Activated gamma-delta T cell treated with Interleukin-2 at 50 U/mL for 16 hours (primary cell): ENCODE measurements at regions not wholly inside any gene's neighbourhood (a gene's known extent, or its start where the extent isn't known, plus 50 kb on each side); places are given as distances from the start of the nearest gene placed in this dataset.

ENCODE experiments used
- DNase-seq: peaks from one replicate; pipeline ENCODE4 v3.0.0-alpha.2; 2020

GRCh38 chr21:38743772-38744529 lies 61.8 kb upstream of the ETS2 start:
- no peak for DNase-seq

DNA sequence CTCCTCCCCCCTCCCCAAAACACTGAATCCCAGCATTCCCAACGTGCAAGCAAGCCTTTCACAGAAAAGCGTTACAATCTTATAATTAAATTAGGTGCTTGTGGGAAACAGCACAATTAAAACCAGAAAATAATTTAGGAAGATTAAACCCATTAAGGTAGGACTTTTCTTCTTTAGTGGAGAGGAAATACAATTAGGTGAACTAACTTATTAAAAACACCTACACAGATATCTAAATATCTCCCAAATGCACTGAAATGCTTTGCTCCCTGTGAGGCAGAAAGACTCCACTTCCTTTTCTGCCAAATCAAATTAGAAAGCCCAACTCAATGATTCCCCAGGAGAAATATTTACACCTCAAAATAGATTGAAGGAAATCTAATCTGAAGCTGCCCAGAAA lies 60.9 kb upstream of the ETS2 start:
- DNase-seq, result no peak

- no peak for DNase-seq
Observed at GRCh38 chr21:38747810-38748209, 57.9 kb upstream of the ETS2 start.

DNA sequence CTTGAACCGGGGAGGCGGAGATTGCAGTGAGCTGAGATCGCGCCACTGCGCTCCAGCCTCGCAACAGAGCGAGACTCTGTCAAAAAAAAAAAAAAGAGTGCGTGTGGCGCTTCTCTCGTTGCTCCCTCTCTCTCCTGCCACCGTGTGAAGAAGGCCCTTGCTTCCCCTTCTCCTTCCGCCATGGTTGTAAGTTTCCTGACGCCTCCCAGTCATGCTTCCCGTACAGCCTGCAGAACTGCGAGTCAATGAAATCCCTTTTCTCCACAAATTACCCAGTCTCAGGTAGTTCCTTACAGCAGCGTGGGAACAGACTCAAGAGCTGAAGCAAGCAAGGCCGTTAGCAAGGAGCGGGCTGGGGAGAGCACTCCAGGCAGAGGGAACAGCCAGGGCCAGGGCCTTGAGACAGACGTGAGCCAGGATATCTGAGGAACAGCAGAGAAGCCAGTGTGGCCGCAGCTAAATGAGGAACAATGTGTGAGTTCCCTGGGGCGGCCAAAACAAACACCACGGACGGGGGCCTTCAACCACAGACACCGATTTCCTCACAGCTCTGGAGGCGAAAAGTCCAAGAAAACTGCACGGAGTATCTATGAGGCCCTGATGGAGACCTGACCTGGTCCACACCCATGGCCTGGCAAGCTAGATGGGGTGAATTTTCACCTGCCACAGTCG lies 54.2 kb upstream of the ETS2 start:
- no peak for DNase-seq

- no peak for DNase-seq
Observed at GRCh38 chr21:38752051-38752505, 53.7 kb upstream of the ETS2 start.

DNA sequence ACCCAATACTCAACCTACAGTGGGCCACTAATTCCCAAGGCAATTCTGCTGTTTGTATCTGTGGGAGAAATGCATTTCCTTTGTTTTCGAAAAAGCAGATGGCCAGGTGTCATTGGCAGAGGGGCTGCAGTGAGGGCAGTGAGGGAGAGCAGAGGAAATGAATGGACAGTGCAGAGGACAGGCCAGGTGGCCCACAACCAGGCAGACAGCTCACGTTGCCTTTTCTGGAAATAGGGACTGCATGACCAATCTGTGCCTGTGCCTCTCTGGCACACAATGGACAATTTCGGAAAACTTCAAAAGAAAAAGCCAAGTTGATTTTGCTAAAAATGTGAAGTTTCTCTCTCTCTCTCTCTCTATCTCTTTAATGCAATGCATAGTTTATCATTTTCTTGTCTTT lies 52.6 kb upstream of the ETS2 start:
- no peak for DNase-seq

- DNase-seq, result no peak
Observed at GRCh38 chr21:38753557-38753971, 52.2 kb upstream of the ETS2 start.
